Fibroblast of skin of scalp (primary cell): ENCODE measurements at regions not wholly inside any gene's neighbourhood (a gene's known extent, or its start where the extent isn't known, plus 50 kb on each side); places are given as distances from the start of the nearest gene placed in this dataset.

Source experiments
- DNase-seq: peaks from one replicate; pipeline ENCODE4 v3.0.0-alpha.2; 2013

- no peak for DNase-seq
Measured at GRCh38 chr12:76708296-76708695, 55.6 kb upstream of the ZDHHC17 start.

- peak; percentile 53 for DNase-seq
Measured at GRCh38 chr12:76711241-76711640, 52.7 kb upstream of the ZDHHC17 start.

GRCh38 chr12:76713130-76713529 lies 50.8 kb upstream of the ZDHHC17 start:
- DNase-seq, result no peak

GRCh38 chr12:76713986-76714385 lies 49.9 kb upstream of the ZDHHC17 start:
- no peak for DNase-seq
